H9 (cell line): ENCODE measurements at regions not wholly inside any gene's neighbourhood (a gene's known extent, or its start where the extent isn't known, plus 50 kb on each side); places are given as distances from the start of the nearest gene placed in this dataset.

Experiments
- DNase-seq: peaks from one replicate; pipeline ENCODE4 v3.0.0-alpha.2; 2017
- H2AFZ ChIP-seq: one replicate; pipeline ENCODE4 v1.6.1; 2013; ENCODE audit warnings: mild to moderate bottlenecking, low read length, control low read depth, moderate library complexity
- H2AK5ac ChIP-seq: 2 replicates; pipeline ENCODE4 v1.6.1; 2013; ENCODE audit warnings: low read length, control low read depth, mixed read lengths; ENCODE audit not compliant: insufficient read length
- H2BK120ac ChIP-seq: one replicate; pipeline ENCODE4 v1.6.1; 2013; ENCODE audit warnings: low read depth, mild to moderate bottlenecking, low read length, control low read depth, inconsistent platforms; ENCODE audit not compliant: poor library complexity, severe bottlenecking
- H2BK12ac ChIP-seq: 2 replicates; pipeline ENCODE4 v1.6.1; 2013; ENCODE audit warnings: low read length, control low read depth, mixed read lengths, low read depth; ENCODE audit not compliant: insufficient read length
- H2BK15ac ChIP-seq: 2 replicates; pipeline ENCODE4 v1.6.1; 2013; ENCODE audit warnings: low read depth, low read length, control low read depth
- H2BK20ac ChIP-seq: one replicate; pipeline ENCODE4 v1.6.1; 2013; ENCODE audit warnings: low read depth, mild to moderate bottlenecking, low read length, control low read depth, inconsistent platforms; ENCODE audit not compliant: poor library complexity, severe bottlenecking
- H2BK5ac ChIP-seq: 2 replicates; pipeline ENCODE4 v1.6.1; 2013; ENCODE audit warnings: low read length, control low read depth, mixed read lengths; ENCODE audit not compliant: insufficient read length
- H3K14ac ChIP-seq: 2 replicates; pipeline ENCODE4 v1.6.1; 2013; ENCODE audit warnings: low read length, control low read depth; ENCODE audit not compliant: insufficient read depth
- H3K18ac ChIP-seq: 2 replicates; pipeline ENCODE4 v1.6.1; 2013; ENCODE audit warnings: low read depth, mild to moderate bottlenecking, mixed read lengths, low read length, control low read depth; ENCODE audit not compliant: insufficient read length
- H3K23ac ChIP-seq: 2 replicates; pipeline ENCODE4 v1.6.1; 2013; ENCODE audit warnings: low read length, control low read depth, mixed read lengths, low read depth; ENCODE audit not compliant: insufficient read length
- H3K23me2 ChIP-seq: 2 replicates; pipeline ENCODE4 v1.6.1; 2013; ENCODE audit warnings: low read depth, mild to moderate bottlenecking, mixed read lengths, low read length, control low read depth; ENCODE audit not compliant: insufficient read length, poor library complexity, severe bottlenecking
- H3K27ac ChIP-seq: 2 replicates; pipeline ENCODE4 v1.5.1; 2013; ENCODE audit warnings: low read length, control low read depth, mixed read lengths, low read depth; ENCODE audit not compliant: insufficient read length
- H3K27me3 ChIP-seq: 2 replicates; pipeline ENCODE4 v1.6.1; 2013; ENCODE audit warnings: low read length, control low read depth, inconsistent platforms; ENCODE audit not compliant: insufficient read depth
- H3K4ac ChIP-seq: 2 replicates; pipeline ENCODE4 v1.6.1; 2013; ENCODE audit warnings: low read depth, mild to moderate bottlenecking, control low read depth, inconsistent platforms, low read length, moderate library complexity
- H3K4me1 ChIP-seq: 2 replicates; pipeline ENCODE4 v1.6.1; 2013; ENCODE audit warnings: low read length, control low read depth, inconsistent platforms; ENCODE audit not compliant: insufficient read depth
- H3K4me2 ChIP-seq: 2 replicates; pipeline ENCODE4 v1.6.1; 2013; ENCODE audit warnings: low read length, control low read depth, mixed read lengths; ENCODE audit not compliant: insufficient read length, insufficient read depth
- H3K56ac ChIP-seq: 2 replicates; pipeline ENCODE4 v1.6.1; 2013; ENCODE audit warnings: low read depth, mild to moderate bottlenecking, mixed read lengths, low read length, control low read depth; ENCODE audit not compliant: insufficient read length
- H3K79me1 ChIP-seq: 2 replicates; pipeline ENCODE4 v1.6.1; 2013; ENCODE audit warnings: low read depth, mild to moderate bottlenecking, moderate library complexity, low read length, control low read depth, inconsistent platforms; ENCODE audit not compliant: insufficient read depth, poor library complexity, severe bottlenecking
- H3K79me2 ChIP-seq: 2 replicates; pipeline ENCODE4 v1.6.1; 2013; ENCODE audit warnings: low read length, control low read depth, inconsistent platforms; ENCODE audit not compliant: insufficient read depth
- H3K9ac ChIP-seq: 2 replicates; pipeline ENCODE4 v1.6.1; 2013; ENCODE audit warnings: low read length, control low read depth, mixed read lengths; ENCODE audit not compliant: insufficient read length; ENCODE audit errors: extremely low read depth
- H3K9me3 ChIP-seq: one replicate; pipeline ENCODE4 v1.6.1; 2013; ENCODE audit warnings: low read depth, low read length, inconsistent platforms; ENCODE audit not compliant: control insufficient read depth
- H3T11ph ChIP-seq: one replicate; pipeline ENCODE4 v1.6.1; 2013; ENCODE audit warnings: mild to moderate bottlenecking, low read length, control low read depth, inconsistent platforms
- H4K20me1 ChIP-seq: one replicate; pipeline ENCODE4 v1.6.1; 2013; ENCODE audit not compliant: control insufficient read depth, insufficient read length, insufficient read depth
- H4K5ac ChIP-seq: 2 replicates; pipeline ENCODE4 v1.6.1; 2013; ENCODE audit warnings: low read depth, mild to moderate bottlenecking, mixed read lengths, low read length, control low read depth; ENCODE audit not compliant: insufficient read length
- H4K8ac ChIP-seq: replicated peaks from 2 replicates; pipeline ENCODE4 v1.6.1; 2013; ENCODE audit warnings: low read length, control low read depth, mixed read lengths, low read depth; ENCODE audit not compliant: insufficient read length
- H4K91ac ChIP-seq: 2 replicates; pipeline ENCODE4 v1.6.1; 2013; ENCODE audit warnings: low read depth, mild to moderate bottlenecking, moderate library complexity, mixed read lengths, low read length, control low read depth; ENCODE audit not compliant: insufficient read length
- H3K27ac Mint-ChIP-seq, 3 experiments: 2 replicates in 2 of 3; 3 replicates in 1 of 3; pipeline ENCODE4 v1.8.0; 2020 to 2021; ENCODE audit warnings: mixed read lengths in 3 of 3, mild to moderate bottlenecking in 1 of 3, moderate library complexity in 1 of 3
- H3K27me3 Mint-ChIP-seq: 2 replicates; pipeline ENCODE4 v1.8.0; 2021; ENCODE audit warnings: low read depth, mild to moderate bottlenecking, moderate library complexity, mixed read lengths
- H3K36me3 Mint-ChIP-seq, 3 experiments: 2 replicates in 2 of 3; 3 replicates in 1 of 3; pipeline ENCODE4 v1.8.0; 2020 to 2021; ENCODE audit warnings: low read depth in 3 of 3, mixed read lengths in 3 of 3; ENCODE audit not compliant: insufficient read depth in 1 of 3
- H3K4me1 Mint-ChIP-seq, 2 experiments: 2 replicates each; pipeline ENCODE4 v1.8.0; 2020; ENCODE audit warnings: mixed read lengths in 2 of 2
- H3K4me3 Mint-ChIP-seq, 2 experiments: 2 replicates in 1 of 2; 3 replicates in 1 of 2; pipeline ENCODE4 v1.8.0; 2020 to 2021; ENCODE audit warnings: mild to moderate bottlenecking in 2 of 2, mixed read lengths in 2 of 2, moderate library complexity in 1 of 2
- H3K9me3 Mint-ChIP-seq, 2 experiments: 2 replicates in 1 of 2; 3 replicates in 1 of 2; pipeline ENCODE4 v1.8.0; 2020; ENCODE audit warnings: mild to moderate bottlenecking in 2 of 2, mixed read lengths in 2 of 2, moderate library complexity in 1 of 2
- WGBS: extraction: QIAGEN DNeasy Blood & Tissue Kit; methylation state at CpG from one replicate; pipeline ENCODE4 v1.1.7; 2013; ENCODE audit warnings: missing lambda C conversion rate, low lambda C conversion rate, mixed read lengths; ENCODE audit not compliant: insufficient read length; ENCODE audit errors: extremely low coverage; 5-methylcytosine and 5-hydroxymethylcytosine counted together
- TF ChIP-seq, protein P1 (sequence below): fragments of 200-600 bp; sonication (generic); conservative IDR thresholded peaks from 3 replicates; pipeline ENCODE4 v1.8.0; 2021; ENCODE audit warnings: antibody characterized with exemption, mild to moderate bottlenecking

DNA sequence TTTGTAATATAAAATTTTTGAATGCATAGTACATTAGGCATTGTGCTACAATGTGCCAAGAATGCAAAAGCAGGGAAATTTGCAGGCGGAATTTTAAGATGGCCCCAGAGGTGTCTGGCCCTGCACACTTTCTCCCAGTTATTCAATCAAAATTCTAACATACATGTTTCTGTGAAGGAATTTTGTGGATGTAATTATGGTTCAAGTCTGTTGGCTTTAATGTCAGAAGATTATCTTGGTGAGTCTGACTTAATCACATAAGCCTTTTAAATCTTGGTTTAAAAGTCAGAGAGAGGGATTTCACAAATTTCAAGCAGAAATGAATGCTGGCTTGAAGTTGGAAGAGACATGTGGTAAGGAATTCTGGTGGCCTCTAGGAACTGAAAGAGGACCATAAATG is 423.4 kb upstream of the CCDC179 start:
- Histone ChIP-seq H2AFZ (no peak overlapping the region), H2BK20ac (no peak overlapping the region), H3K27ac (no peak overlapping the region), H4K5ac (no peak overlapping the region), H3K23me2 (no peaks in the 10 kb centered on the region), H2BK120ac (no peak overlapping the region), H3K14ac (no peak overlapping the region), H3K18ac (no peak overlapping the region), H3K9ac (no peak overlapping the region), H3K27me3 (no peaks in the 10 kb centered on the region), H3K23ac (no peak overlapping the region), H2BK12ac (no peak overlapping the region), H4K8ac (no peak overlapping the region), H2BK15ac (no peak overlapping the region), H4K91ac (no peak overlapping the region), H4K20me1 (no peaks in the 10 kb centered on the region), H3K4ac (no peak overlapping the region), H2BK5ac (no peak overlapping the region), H3K79me1 (no peaks in the 10 kb centered on the region), H3K4me2 (no peak overlapping the region), H2AK5ac (no peak overlapping the region), H3T11ph (no peak overlapping the region), H3K56ac (no peak overlapping the region), H3K9me3 (no peaks in the 10 kb centered on the region), H3K79me2 (no peaks in the 10 kb centered on the region), H3K4me1 (no peaks in the 10 kb centered on the region)
- DNase-seq: no peak
- no peaks in the 10 kb centered on the region for H3K9me3 Mint-ChIP-seq
- no peaks in the 10 kb centered on the region for H3K36me3 Mint-ChIP-seq
- no peak overlapping the region for H3K4me3 Mint-ChIP-seq
- no CpG with 5 or more reads among the region's 1 CpG for WGBS
- no peak overlapping the region for H3K27ac Mint-ChIP-seq
- no peaks in the 10 kb centered on the region for H3K4me1 Mint-ChIP-seq
- H3K27me3 Mint-ChIP-seq: no peaks in the 10 kb centered on the region
- TF ChIP-seq, protein P1, sequence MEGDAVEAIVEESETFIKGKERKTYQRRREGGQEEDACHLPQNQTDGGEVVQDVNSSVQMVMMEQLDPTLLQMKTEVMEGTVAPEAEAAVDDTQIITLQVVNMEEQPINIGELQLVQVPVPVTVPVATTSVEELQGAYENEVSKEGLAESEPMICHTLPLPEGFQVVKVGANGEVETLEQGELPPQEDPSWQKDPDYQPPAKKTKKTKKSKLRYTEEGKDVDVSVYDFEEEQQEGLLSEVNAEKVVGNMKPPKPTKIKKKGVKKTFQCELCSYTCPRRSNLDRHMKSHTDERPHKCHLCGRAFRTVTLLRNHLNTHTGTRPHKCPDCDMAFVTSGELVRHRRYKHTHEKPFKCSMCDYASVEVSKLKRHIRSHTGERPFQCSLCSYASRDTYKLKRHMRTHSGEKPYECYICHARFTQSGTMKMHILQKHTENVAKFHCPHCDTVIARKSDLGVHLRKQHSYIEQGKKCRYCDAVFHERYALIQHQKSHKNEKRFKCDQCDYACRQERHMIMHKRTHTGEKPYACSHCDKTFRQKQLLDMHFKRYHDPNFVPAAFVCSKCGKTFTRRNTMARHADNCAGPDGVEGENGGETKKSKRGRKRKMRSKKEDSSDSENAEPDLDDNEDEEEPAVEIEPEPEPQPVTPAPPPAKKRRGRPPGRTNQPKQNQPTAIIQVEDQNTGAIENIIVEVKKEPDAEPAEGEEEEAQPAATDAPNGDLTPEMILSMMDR: no peak
